Keratinocyte (primary cell): ENCODE measurements at regions not wholly inside any gene's neighbourhood (a gene's known extent, or its start where the extent isn't known, plus 50 kb on each side); places are given as distances from the start of the nearest gene placed in this dataset.

ENCODE experiments used
- EZH2 ChIP-seq: IDR thresholded peaks from one replicate; pipeline ENCODE4 v1.6.1; 2012; ENCODE audit warnings: inconsistent platforms, mild to moderate bottlenecking, low read length, moderate library complexity
- TF ChIP-seq, protein P1 (sequence below), 3 experiments: IDR thresholded peaks in 1 of 3; conservative IDR thresholded peaks in 1 of 3; optimal IDR thresholded peaks in 1 of 3; 2 replicates in 2 of 3; 3 replicates in 1 of 3; pipeline versions ENCODE3 to v1.5.1; 2011; ENCODE audit warnings: low read length in 3 of 3, mild to moderate bottlenecking in 3 of 3, moderate library complexity in 2 of 3, control low read depth in 1 of 3, inconsistent platforms in 1 of 3; ENCODE audit not compliant: insufficient read depth in 2 of 3; ENCODE audit errors: extremely low read depth in 1 of 3

- TF ChIP-seq, protein P1, sequence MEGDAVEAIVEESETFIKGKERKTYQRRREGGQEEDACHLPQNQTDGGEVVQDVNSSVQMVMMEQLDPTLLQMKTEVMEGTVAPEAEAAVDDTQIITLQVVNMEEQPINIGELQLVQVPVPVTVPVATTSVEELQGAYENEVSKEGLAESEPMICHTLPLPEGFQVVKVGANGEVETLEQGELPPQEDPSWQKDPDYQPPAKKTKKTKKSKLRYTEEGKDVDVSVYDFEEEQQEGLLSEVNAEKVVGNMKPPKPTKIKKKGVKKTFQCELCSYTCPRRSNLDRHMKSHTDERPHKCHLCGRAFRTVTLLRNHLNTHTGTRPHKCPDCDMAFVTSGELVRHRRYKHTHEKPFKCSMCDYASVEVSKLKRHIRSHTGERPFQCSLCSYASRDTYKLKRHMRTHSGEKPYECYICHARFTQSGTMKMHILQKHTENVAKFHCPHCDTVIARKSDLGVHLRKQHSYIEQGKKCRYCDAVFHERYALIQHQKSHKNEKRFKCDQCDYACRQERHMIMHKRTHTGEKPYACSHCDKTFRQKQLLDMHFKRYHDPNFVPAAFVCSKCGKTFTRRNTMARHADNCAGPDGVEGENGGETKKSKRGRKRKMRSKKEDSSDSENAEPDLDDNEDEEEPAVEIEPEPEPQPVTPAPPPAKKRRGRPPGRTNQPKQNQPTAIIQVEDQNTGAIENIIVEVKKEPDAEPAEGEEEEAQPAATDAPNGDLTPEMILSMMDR (optimal IDR thresholded peaks at IDR 0.05 in 1 of 3, IDR thresholded peaks at IDR 0.05 in 1 of 3, conservative IDR thresholded peaks at IDR 0.05 in 1 of 3; ENCODE audit: extremely low read depth in 1 of 3, insufficient read depth in 2 of 3, low read length in 3 of 3) = no peak
- no peak for TF ChIP-seq EZH2
Observed at GRCh38 chr5:144083185-144083584, 87.3 kb downstream of the YIPF5 start.
